Upper lobe of right lung (tissue), 1 donor: ENCODE measurements at regions not wholly inside any gene's neighbourhood (a gene's known extent, or its start where the extent isn't known, plus 50 kb on each side); places are given as distances from the start of the nearest gene placed in this dataset.
"Not testable (repeated sequence)": the region's sequence is repeated elsewhere in the genome, so short reads cannot be mapped to it uniquely, and the experiment has no call there.

Source experiments
- ATAC-seq: fragments of 200-7000 bp; cut with Tn5 transposase; one replicate; pipeline ENCODE4 v1.9.1; 2020; ENCODE audit warnings: mild to moderate bottlenecking, moderate library complexity
- DNase-seq: peaks from one replicate; pipeline ENCODE4 v3.0.0-alpha.2; 2020
- H3K27ac ChIP-seq: fragments of 200-600 bp; one replicate; pipeline ENCODE4 v1.8.0; 2022
- H3K27me3 ChIP-seq: fragments of 200-600 bp; one replicate; pipeline ENCODE4 v1.8.0; 2022; ENCODE audit warnings: mild to moderate bottlenecking
- H3K36me3 ChIP-seq: fragments of 200-600 bp; one replicate; pipeline ENCODE4 v1.8.0; 2022
- H3K4me1 ChIP-seq: fragments of 200-600 bp; one replicate; pipeline ENCODE4 v1.8.0; 2022
- H3K4me3 ChIP-seq: fragments of 200-600 bp; one replicate; pipeline ENCODE4 v1.8.0; 2022; ENCODE audit warnings: mild to moderate bottlenecking
- H3K9me3 ChIP-seq: fragments of 200-600 bp; one replicate; pipeline ENCODE4 v1.8.0; 2022
- CTCF ChIP-seq: fragments of 200-600 bp; IDR thresholded peaks from one replicate; pipeline ENCODE4 v1.8.0; 2022; ENCODE audit warnings: antibody characterized with exemption
- intact Hi-C: fragments of 100-400 bp; cut with DNase I; formaldehyde crosslinking; loops from one replicate; pipeline ENCODE4 v1.11.0; 2022
- donor health status: DM: no; HTN: yes; CAD: no; lungs with severe emphysema.

- intact Hi-C loops, H3K27ac ChIP-seq, H3K36me3 ChIP-seq, H3K4me1 ChIP-seq, ATAC-seq, H3K27me3 ChIP-seq, DNase-seq, H3K4me3 ChIP-seq, H3K9me3 ChIP-seq: not testable (repeated sequence)
Observed at GRCh38 chr10:76815505-76815904, 822.1 kb downstream of the KCNMA1 start.

GRCh38 chr10:76811430-76811829 lies 826.2 kb downstream of the KCNMA1 start:
- no peak for TF ChIP-seq CTCF
- no peak for ATAC-seq
- intact Hi-C loops, result no loop called here

GRCh38 chr10:76788452-76788811 lies 849.2 kb downstream of the KCNMA1 start:
- TF ChIP-seq CTCF, result no peak
- no peaks in the 10 kb centered on the region for H3K4me1 ChIP-seq
- ATAC-seq, result no peak
- no peak for DNase-seq
- H3K36me3 ChIP-seq, result no peaks in the 10 kb centered on the region
- no peak overlapping the region for H3K27ac ChIP-seq
- intact Hi-C loops, result no loop called here
- H3K27me3 ChIP-seq, result no peaks in the 10 kb centered on the region
- no peak overlapping the region for H3K4me3 ChIP-seq
- no peaks in the 10 kb centered on the region for H3K9me3 ChIP-seq

More at GRCh38 chr10:76811430-76811829, 826.2 kb downstream of the KCNMA1 start:
- Histone ChIP-seq H3K4me1 (no peaks in the 10 kb centered on the region), H3K27ac (no peak overlapping the region), H3K9me3 (no peaks in the 10 kb centered on the region), H3K27me3 (no peaks in the 10 kb centered on the region), H3K36me3 (no peaks in the 10 kb centered on the region), H3K4me3 (no peak overlapping the region)
- DNase-seq, result no peak

GRCh38 chr10:76787746-76788451 lies 849.7 kb downstream of the KCNMA1 start:
- intact Hi-C loops, result no loop called here
- Histone ChIP-seq H3K4me3 (no peak overlapping the region), H3K4me1 (no peaks in the 10 kb centered on the region), H3K36me3 (no peaks in the 10 kb centered on the region), H3K9me3 (no peaks in the 10 kb centered on the region), H3K27ac (no peak overlapping the region), H3K27me3 (no peaks in the 10 kb centered on the region)
- TF ChIP-seq CTCF, result no peak
- no peak for DNase-seq
- no peak for ATAC-seq

GRCh38 chr10:76786504-76787072 lies 851.0 kb downstream of the KCNMA1 start:
- no peak for ATAC-seq
- no peaks in the 10 kb centered on the region for H3K9me3 ChIP-seq
- intact Hi-C loops, result no loop called here
- H3K36me3 ChIP-seq, result no peaks in the 10 kb centered on the region
- H3K4me1 ChIP-seq, result no peaks in the 10 kb centered on the region
- H3K4me3 ChIP-seq, result no peak overlapping the region
- TF ChIP-seq CTCF, result no peak
- no peak overlapping the region for H3K27ac ChIP-seq
- no peaks in the 10 kb centered on the region for H3K27me3 ChIP-seq
- no peak for DNase-seq

GRCh38 chr10:76784076-76784475 lies 853.5 kb downstream of the KCNMA1 start:
- no peak for ATAC-seq

More at GRCh38 chr10:76784076-76784475, 853.5 kb downstream of the KCNMA1 start:
- no peak for DNase-seq
- Histone ChIP-seq H3K27me3 (no peaks in the 10 kb centered on the region), H3K4me1 (no peaks in the 10 kb centered on the region), H3K27ac (no peak overlapping the region), H3K36me3 (no peaks in the 10 kb centered on the region), H3K4me3 (no peak overlapping the region), H3K9me3 (no peaks in the 10 kb centered on the region)
- intact Hi-C loops, result no loop called here
- no peak for TF ChIP-seq CTCF
